Skin of body (tissue), 1 donor: ENCODE measurements at regions not wholly inside any gene's neighbourhood (a gene's known extent, or its start where the extent isn't known, plus 50 kb on each side); places are given as distances from the start of the nearest gene placed in this dataset.

Source experiments
- DNase-seq: peaks from one replicate; lab custom pipeline; 2025; lab: John Stamatoyannopoulos, UW

GRCh38 chr3:59698091-59698490 is 648.3 kb upstream of the CFAP20DC start:
- DNase-seq = no peak

GRCh38 chr3:59696783-59697182 is 647.0 kb upstream of the CFAP20DC start:
- no peak for DNase-seq

- no peak for DNase-seq
Observed at GRCh38 chr3:59695860-59696259, 646.0 kb upstream of the CFAP20DC start.

- no peak for DNase-seq
Observed at GRCh38 chr3:59692117-59692516, 642.3 kb upstream of the CFAP20DC start.

- DNase-seq = no peak
Observed at GRCh38 chr3:59690886-59691285, 641.1 kb upstream of the CFAP20DC start.

GRCh38 chr3:59688636-59689035 is 638.8 kb upstream of the CFAP20DC start:
- no peak for DNase-seq

- DNase-seq = no peak
Observed at GRCh38 chr3:59685432-59685831, 635.6 kb upstream of the CFAP20DC start.

- DNase-seq = no peak
Observed at GRCh38 chr3:59684766-59685165, 634.9 kb upstream of the CFAP20DC start.

- no peak for DNase-seq
Observed at GRCh38 chr3:59680919-59681318, 631.1 kb upstream of the CFAP20DC start.

GRCh38 chr3:59677747-59678702 is 628.2 kb upstream of the CFAP20DC start:
- DNase-seq = no peak

GRCh38 chr3:59675495-59675894 is 625.7 kb upstream of the CFAP20DC start:
- DNase-seq = no peak

GRCh38 chr3:59663076-59663850 is 613.4 kb upstream of the CFAP20DC start:
- DNase-seq = no peak

- no peak for DNase-seq
Observed at GRCh38 chr3:59660852-59661625, 611.2 kb upstream of the CFAP20DC start.

GRCh38 chr3:59660376-59660775 is 610.6 kb upstream of the CFAP20DC start:
- no peak for DNase-seq

GRCh38 chr3:59659755-59660154 is 609.9 kb upstream of the CFAP20DC start:
- no peak for DNase-seq

GRCh38 chr3:59658866-59659265 is 609.0 kb upstream of the CFAP20DC start:
- no peak for DNase-seq

- no peak for DNase-seq
Observed at GRCh38 chr3:59658274-59658673, 608.4 kb upstream of the CFAP20DC start.

GRCh38 chr3:59655418-59656015 is 605.7 kb upstream of the CFAP20DC start:
- peak; percentile 10 for DNase-seq

- no peak for DNase-seq
Observed at GRCh38 chr3:59654480-59655417, 604.9 kb upstream of the CFAP20DC start.

GRCh38 chr3:59654123-59654479 is 604.3 kb upstream of the CFAP20DC start:
- DNase-seq = peak; percentile 89
